H1 (cell line): ENCODE measurements at regions not wholly inside any gene's neighbourhood (a gene's known extent, or its start where the extent isn't known, plus 50 kb on each side); places are given as distances from the start of the nearest gene placed in this dataset.

Experiments
- BRCA1 ChIP-seq: IDR thresholded peaks from 2 replicates; pipeline ENCODE4 v1.6.1; 2012; ENCODE audit warnings: low read depth, low read length, improper control_type of control experiment
- CEBPB ChIP-seq: IDR thresholded peaks from 2 replicates; pipeline ENCODE4 v1.6.1; 2012; ENCODE audit warnings: low read depth, low read length
- CREB1 ChIP-seq: IDR thresholded peaks from 2 replicates; pipeline ENCODE4 v1.6.1; 2012; ENCODE audit warnings: inconsistent platforms
- CTCF ChIP-seq, 3 experiments: IDR thresholded peaks; 1 replicate in 2 of 3; 2 replicates in 1 of 3; pipeline versions ENCODE4 v1.5.1 to v1.6.1; 2011; ENCODE audit warnings: low read length in 3 of 3, mild to moderate bottlenecking in 3 of 3, inconsistent platforms in 2 of 3, low read depth in 1 of 3, moderate library complexity in 1 of 3; ENCODE audit not compliant: insufficient read depth in 1 of 3; ENCODE audit errors: control extremely low read depth in 1 of 3
- E2F6 ChIP-seq: IDR thresholded peaks from 2 replicates; pipeline ENCODE4 v1.6.1; 2012; ENCODE audit warnings: inconsistent platforms
- EGR1 ChIP-seq: IDR thresholded peaks from 2 replicates; pipeline ENCODE4 v1.6.1; 2011; ENCODE audit warnings: low read depth, low read length, borderline replicate concordance
- HDAC2 ChIP-seq, 2 experiments: fragments of 300-600 bp in 1 of 2; sonication (generic) in 1 of 2; IDR thresholded peaks; 2 replicates each; pipeline ENCODE4 v1.6.1; 2011 to 2012; ENCODE audit warnings: low read depth in 2 of 2, low read length in 2 of 2, mild to moderate bottlenecking in 2 of 2, moderate library complexity in 2 of 2, borderline replicate concordance in 1 of 2, inconsistent platforms in 1 of 2
- POLR2A ChIP-seq, 2 experiments: IDR thresholded peaks; 1 replicate in 1 of 2; 2 replicates in 1 of 2; pipeline ENCODE4 v1.6.1; 2011; ENCODE audit warnings: low read depth in 2 of 2, low read length in 2 of 2, mild to moderate bottlenecking in 2 of 2; ENCODE audit errors: control extremely low read depth in 1 of 2
- RAD21 ChIP-seq, 2 experiments: IDR thresholded peaks in 1 of 2; conservative IDR thresholded peaks in 1 of 2; 2 replicates each; pipeline ENCODE4 v1.6.1; 2011; ENCODE audit warnings: low read depth in 2 of 2, low read length in 2 of 2, improper control_type of control experiment in 1 of 2, inconsistent platforms in 1 of 2, mild to moderate bottlenecking in 1 of 2, moderate library complexity in 1 of 2
- RFX5 ChIP-seq: IDR thresholded peaks from 2 replicates; pipeline ENCODE4 v1.6.1; 2011; ENCODE audit warnings: low read depth, low read length, improper control_type of control experiment, borderline replicate concordance
- USF2 ChIP-seq: IDR thresholded peaks from 2 replicates; pipeline ENCODE4 v1.6.1; 2011; ENCODE audit warnings: low read length, improper control_type of control experiment
- ZNF274 ChIP-seq: IDR thresholded peaks from 2 replicates; pipeline ENCODE4 v1.7.0; 2012; ENCODE audit warnings: low read length, borderline replicate concordance; ENCODE audit errors: extremely low read depth

GRCh38 chr19:28309070-28309469 lies 903.9 kb downstream of the UQCRFS1 start:
- TF ChIP-seq CEBPB, result no peak
- TF ChIP-seq POLR2A (IDR thresholded peaks at IDR 0.05; ENCODE audit: control extremely low read depth in 1 of 2, low read depth in 2 of 2, low read length in 2 of 2), result no peak
- no peak for TF ChIP-seq CTCF (IDR thresholded peaks at IDR 0.05; ENCODE audit: control extremely low read depth in 1 of 3, insufficient read depth in 1 of 3, low read depth in 1 of 3, low read length in 3 of 3)
- TF ChIP-seq EGR1, result no peak
- TF ChIP-seq BRCA1, result no peak
- no peak for TF ChIP-seq USF2
- no peak for TF ChIP-seq CREB1
- TF ChIP-seq HDAC2 (IDR thresholded peaks at IDR 0.05; ENCODE audit: borderline replicate concordance in 1 of 2, low read depth in 2 of 2, low read length in 2 of 2), result no peak
- TF ChIP-seq ZNF274, result no peak
- TF ChIP-seq RAD21 (IDR thresholded peaks at IDR 0.05 in 1 of 2, conservative IDR thresholded peaks at IDR 0.05 in 1 of 2; ENCODE audit: low read depth in 2 of 2, low read length in 2 of 2), result no peak
- TF ChIP-seq RFX5, result no peak
- no peak for TF ChIP-seq E2F6
